ENCODE measurements at regions not wholly inside any gene's neighbourhood (a gene's known extent, or its start where the extent isn't known, plus 50 kb on each side); places are given as distances from the start of the nearest gene placed in this dataset.

DNA sequence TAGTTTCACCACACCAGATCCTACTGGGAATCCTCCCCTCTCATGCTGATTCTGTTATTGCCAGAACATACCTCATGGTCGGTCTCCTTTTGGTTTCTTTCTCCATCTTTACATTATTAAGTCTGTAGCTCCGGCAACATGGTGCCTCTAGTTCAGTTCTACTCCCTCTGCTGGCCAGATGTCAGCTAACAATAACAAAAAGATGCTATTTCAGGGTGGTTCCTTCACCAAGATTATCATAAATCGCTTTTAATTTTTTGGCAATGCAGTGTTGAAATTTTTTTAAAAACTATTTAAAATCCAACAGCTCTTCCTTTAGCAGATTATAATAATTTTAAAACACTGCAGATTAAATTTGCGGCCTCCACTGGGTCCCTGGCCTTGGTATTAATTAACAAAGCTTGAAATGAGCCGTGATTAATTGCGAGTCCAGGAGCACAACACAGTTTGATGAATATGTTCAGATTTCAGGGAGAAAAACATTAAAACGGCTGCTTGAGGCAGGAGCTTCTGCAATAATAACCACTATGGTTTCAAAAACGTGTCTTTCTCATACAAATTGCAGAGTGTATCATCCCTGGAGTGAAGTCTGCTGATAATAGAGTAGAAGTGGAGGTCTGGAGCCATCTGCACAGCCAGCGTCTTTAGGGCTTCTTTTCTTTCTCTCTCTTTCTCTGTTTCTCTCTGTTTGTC is 492.9 kb upstream of the KIRREL3 start:
- H3K27me3 ChIP-seq (ENCODE audit: control insufficient read depth, insufficient read depth, low read length): no peaks in the 10 kb centered on the region
- H3K9me3 ChIP-seq (ENCODE audit: control insufficient read depth, low read length): peaks cover 4% of the 10 kb centered on the region
- H3K4me3 ChIP-seq (ENCODE audit: low read length): no peak overlapping the region
- no peaks in the 10 kb centered on the region for H3K4me1 ChIP-seq (ENCODE audit: control insufficient read depth, insufficient read depth, low read length)
- H3K9ac ChIP-seq (ENCODE audit: low read length): no peak overlapping the region
- no peaks in the 10 kb centered on the region for H3K36me3 ChIP-seq (ENCODE audit: control insufficient read depth, insufficient read depth, low read length)

DNA sequence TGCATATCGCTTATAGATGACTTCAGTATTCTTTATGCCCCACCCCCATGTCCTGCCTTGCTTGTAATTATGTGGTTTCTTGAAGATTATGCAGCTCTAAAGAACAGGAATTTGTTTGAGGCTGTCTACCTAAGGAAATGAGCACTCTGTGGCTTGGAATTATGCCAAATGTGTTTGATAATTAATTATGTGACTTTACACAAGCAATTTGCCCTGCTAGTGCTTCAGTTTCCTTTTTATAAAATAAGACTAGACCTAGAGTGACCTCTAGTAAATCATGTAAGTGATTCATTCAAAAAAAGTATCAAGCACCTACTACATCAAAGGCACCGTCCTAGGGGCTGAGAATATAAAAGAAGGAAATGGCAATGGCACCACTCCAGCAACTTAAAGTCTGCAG is 491.5 kb upstream of the KIRREL3 start:
- Histone ChIP-seq H3K27me3 (ENCODE audit: control insufficient read depth, insufficient read depth, low read length) (no peaks in the 10 kb centered on the region), H3K9ac (ENCODE audit: low read length) (no peak overlapping the region), H3K36me3 (ENCODE audit: control insufficient read depth, insufficient read depth, low read length) (no peaks in the 10 kb centered on the region), H3K4me1 (ENCODE audit: control insufficient read depth, insufficient read depth, low read length) (no peaks in the 10 kb centered on the region), H3K9me3 (ENCODE audit: control insufficient read depth, low read length) (peaks cover 4% of the 10 kb centered on the region), H3K4me3 (ENCODE audit: low read length) (no peak overlapping the region)

DNA sequence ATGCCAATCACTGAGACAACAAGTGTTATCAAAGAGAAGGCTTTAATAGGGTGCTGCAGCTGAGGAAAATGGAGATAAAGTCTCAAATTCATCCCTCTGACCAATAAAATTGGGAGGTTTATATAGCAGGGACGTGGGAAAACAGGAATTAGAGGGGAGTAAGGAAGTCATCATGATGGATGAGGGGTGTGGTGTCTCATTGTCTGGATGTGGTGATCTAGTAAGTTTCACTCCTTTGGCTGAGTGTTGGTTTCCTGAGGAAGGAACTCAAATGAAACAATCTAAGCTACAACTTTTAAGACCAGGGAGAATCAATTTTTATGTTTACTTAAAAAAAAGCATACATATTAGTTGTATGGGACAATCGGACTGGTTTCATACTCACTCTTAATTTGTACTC is 491.0 kb upstream of the KIRREL3 start:
- H3K36me3 ChIP-seq (ENCODE audit: control insufficient read depth, insufficient read depth, low read length): no peaks in the 10 kb centered on the region
- H3K27me3 ChIP-seq (ENCODE audit: control insufficient read depth, insufficient read depth, low read length): no peaks in the 10 kb centered on the region
- no peaks in the 10 kb centered on the region for H3K4me1 ChIP-seq (ENCODE audit: control insufficient read depth, insufficient read depth, low read length)
- no peak overlapping the region for H3K4me3 ChIP-seq (ENCODE audit: low read length)
- H3K9ac ChIP-seq (ENCODE audit: low read length): no peak overlapping the region
- H3K9me3 ChIP-seq (ENCODE audit: control insufficient read depth, low read length): peaks cover 4% of the 10 kb centered on the region

DNA sequence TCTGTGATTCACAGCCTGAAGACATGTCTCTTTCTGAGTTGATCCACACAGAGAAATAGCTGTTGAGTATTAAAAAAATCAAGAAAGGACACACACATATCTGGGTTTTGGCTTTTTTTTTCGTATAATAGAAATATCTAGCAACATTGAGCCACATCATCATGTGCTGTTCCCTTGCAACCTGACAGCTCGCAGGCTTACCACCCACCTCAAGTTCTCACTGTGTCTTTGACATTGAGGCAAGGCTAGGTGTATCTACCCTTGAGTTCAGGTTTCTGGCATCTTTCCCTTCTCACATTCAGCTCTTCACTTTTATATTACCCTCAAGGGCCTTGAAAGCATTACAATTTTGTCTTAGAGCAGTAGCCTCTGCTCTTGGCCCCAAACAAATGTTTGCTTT is 490.3 kb upstream of the KIRREL3 start:
- no peak overlapping the region for H3K4me3 ChIP-seq (ENCODE audit: low read length)
- H3K9me3 ChIP-seq (ENCODE audit: control insufficient read depth, low read length): peaks cover 4% of the 10 kb centered on the region
- no peaks in the 10 kb centered on the region for H3K36me3 ChIP-seq (ENCODE audit: control insufficient read depth, insufficient read depth, low read length)
- no peak overlapping the region for H3K9ac ChIP-seq (ENCODE audit: low read length)
- no peaks in the 10 kb centered on the region for H3K27me3 ChIP-seq (ENCODE audit: control insufficient read depth, insufficient read depth, low read length)
- no peaks in the 10 kb centered on the region for H3K4me1 ChIP-seq (ENCODE audit: control insufficient read depth, insufficient read depth, low read length)

DNA sequence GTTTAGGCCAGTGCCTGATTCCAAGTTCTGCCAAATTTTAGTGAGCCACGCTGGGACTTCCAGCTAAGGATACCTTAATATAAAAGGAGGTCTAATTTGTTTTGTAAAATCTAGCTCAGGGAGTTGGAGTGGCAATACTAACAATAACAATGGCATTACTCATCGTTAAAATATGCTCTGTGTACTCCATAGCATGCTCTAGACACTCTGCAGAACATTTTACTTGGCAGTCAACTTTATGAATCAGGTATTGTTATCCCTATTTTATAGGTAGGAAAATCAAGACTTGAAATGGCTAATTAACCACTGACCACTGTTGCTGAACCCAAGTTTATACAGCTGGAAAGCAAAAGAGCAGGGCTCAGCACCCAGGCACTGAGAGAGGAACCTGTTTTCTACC is 485.0 kb upstream of the KIRREL3 start:
- no peak overlapping the region for H3K4me3 ChIP-seq (ENCODE audit: low read length)
- no peaks in the 10 kb centered on the region for H3K4me1 ChIP-seq (ENCODE audit: control insufficient read depth, insufficient read depth, low read length)
- H3K9me3 ChIP-seq (ENCODE audit: control insufficient read depth, low read length): peaks cover 4% of the 10 kb centered on the region
- no peaks in the 10 kb centered on the region for H3K36me3 ChIP-seq (ENCODE audit: control insufficient read depth, insufficient read depth, low read length)
- H3K27me3 ChIP-seq (ENCODE audit: control insufficient read depth, insufficient read depth, low read length): no peaks in the 10 kb centered on the region
- H3K9ac ChIP-seq (ENCODE audit: low read length): no peak overlapping the region

DNA sequence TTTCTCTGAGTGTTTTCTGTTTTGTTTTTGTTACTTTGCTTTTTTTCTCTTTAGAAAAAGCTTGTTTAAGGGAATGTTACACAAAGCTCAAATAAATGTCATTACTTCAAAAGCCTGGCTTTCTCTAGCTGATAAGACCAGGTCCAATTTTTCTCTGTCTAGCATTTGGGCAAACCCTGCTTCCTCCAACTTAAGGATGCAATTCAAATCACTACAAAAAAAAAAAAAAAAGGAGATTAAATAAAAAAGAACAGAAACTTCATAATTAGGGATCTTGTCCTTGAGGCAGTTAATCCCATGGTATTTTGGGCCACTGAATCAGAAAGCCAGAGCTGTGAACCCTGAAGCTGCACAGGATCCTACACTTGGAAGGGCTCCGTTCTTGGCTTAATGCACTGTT is 480.8 kb upstream of the KIRREL3 start:
- Histone ChIP-seq H3K4me3 (ENCODE audit: low read length) (no peak overlapping the region), H3K9me3 (ENCODE audit: control insufficient read depth, low read length) (no peaks in the 10 kb centered on the region), H3K36me3 (ENCODE audit: control insufficient read depth, insufficient read depth, low read length) (no peaks in the 10 kb centered on the region), H3K4me1 (ENCODE audit: control insufficient read depth, insufficient read depth, low read length) (no peaks in the 10 kb centered on the region), H3K9ac (ENCODE audit: low read length) (no peak overlapping the region), H3K27me3 (ENCODE audit: control insufficient read depth, insufficient read depth, low read length) (no peaks in the 10 kb centered on the region)

DNA sequence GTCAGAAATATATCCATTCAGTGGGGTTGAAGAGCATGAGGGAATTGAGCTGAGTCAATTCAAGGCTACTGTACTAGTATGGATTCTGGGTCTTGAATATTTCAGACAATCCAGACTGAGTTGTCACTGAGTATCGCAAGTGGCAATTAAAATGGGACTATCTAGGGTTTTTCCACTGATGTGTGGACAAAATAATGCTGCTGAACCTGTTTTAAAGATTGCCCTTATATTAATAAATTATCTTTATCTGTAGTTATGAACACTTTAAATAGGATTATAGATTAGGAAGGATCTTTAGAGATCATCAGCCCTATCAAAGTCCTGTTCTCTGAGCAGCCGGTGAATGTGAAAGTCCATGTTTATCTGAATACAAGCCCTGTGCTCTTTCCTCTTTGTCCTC is 478.3 kb upstream of the KIRREL3 start:
- Histone ChIP-seq H3K27me3 (ENCODE audit: control insufficient read depth, insufficient read depth, low read length) (no peaks in the 10 kb centered on the region), H3K9ac (ENCODE audit: low read length) (no peak overlapping the region), H3K4me1 (ENCODE audit: control insufficient read depth, insufficient read depth, low read length) (no peaks in the 10 kb centered on the region), H3K9me3 (ENCODE audit: control insufficient read depth, low read length) (no peaks in the 10 kb centered on the region), H3K4me3 (ENCODE audit: low read length) (no peak overlapping the region), H3K36me3 (ENCODE audit: control insufficient read depth, insufficient read depth, low read length) (no peaks in the 10 kb centered on the region)

DNA sequence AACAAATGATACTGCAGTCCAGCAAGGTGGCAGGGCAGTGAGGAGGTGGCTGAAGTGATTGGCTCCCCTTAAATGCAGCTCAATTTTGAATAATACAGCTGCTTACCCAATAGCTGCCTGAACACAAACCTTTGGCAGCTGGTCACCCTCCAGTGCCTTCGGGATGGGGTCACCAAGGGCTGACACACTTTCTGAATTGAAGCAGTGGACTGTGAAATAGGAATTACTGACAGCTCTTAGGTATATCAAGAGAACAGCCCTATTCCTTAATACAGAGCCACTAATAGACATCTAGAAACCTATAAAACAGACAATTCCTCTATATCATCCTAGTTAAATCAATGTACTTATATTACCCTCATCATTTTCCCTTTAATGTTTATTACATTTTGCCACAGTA is 474.2 kb upstream of the KIRREL3 start:
- H3K27me3 ChIP-seq (ENCODE audit: control insufficient read depth, insufficient read depth, low read length): no peaks in the 10 kb centered on the region
- H3K36me3 ChIP-seq (ENCODE audit: control insufficient read depth, insufficient read depth, low read length): no peaks in the 10 kb centered on the region
- no peak overlapping the region for H3K9ac ChIP-seq (ENCODE audit: low read length)
- H3K9me3 ChIP-seq (ENCODE audit: control insufficient read depth, low read length): no peaks in the 10 kb centered on the region
- H3K4me1 ChIP-seq (ENCODE audit: control insufficient read depth, insufficient read depth, low read length): no peaks in the 10 kb centered on the region
- H3K4me3 ChIP-seq (ENCODE audit: low read length): no peak overlapping the region

DNA sequence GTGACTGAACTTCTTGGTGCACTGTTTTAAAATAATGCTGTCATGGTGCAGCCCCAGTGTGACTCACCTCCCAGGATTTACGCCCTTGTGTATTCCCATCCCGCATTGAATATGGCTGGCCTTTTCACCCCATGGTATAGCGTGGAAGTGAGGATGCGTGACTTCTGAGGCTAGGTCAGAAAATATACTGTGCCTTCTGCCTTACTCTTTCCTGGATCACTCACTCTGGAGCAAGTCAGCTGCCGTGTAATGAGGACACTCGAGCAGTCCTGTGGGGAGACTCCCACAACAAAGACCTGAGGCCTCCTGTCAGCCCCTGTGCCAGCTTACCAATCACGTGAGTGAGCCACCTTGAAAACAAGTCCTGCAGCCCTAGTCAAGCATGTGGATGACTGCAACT is 471.9 kb upstream of the KIRREL3 start:
- Histone ChIP-seq H3K4me1 (ENCODE audit: control insufficient read depth, insufficient read depth, low read length) (no peaks in the 10 kb centered on the region), H3K9ac (ENCODE audit: low read length) (no peak overlapping the region), H3K9me3 (ENCODE audit: control insufficient read depth, low read length) (no peaks in the 10 kb centered on the region), H3K36me3 (ENCODE audit: control insufficient read depth, insufficient read depth, low read length) (no peaks in the 10 kb centered on the region), H3K4me3 (ENCODE audit: low read length) (no peak overlapping the region), H3K27me3 (ENCODE audit: control insufficient read depth, insufficient read depth, low read length) (no peaks in the 10 kb centered on the region)

DNA sequence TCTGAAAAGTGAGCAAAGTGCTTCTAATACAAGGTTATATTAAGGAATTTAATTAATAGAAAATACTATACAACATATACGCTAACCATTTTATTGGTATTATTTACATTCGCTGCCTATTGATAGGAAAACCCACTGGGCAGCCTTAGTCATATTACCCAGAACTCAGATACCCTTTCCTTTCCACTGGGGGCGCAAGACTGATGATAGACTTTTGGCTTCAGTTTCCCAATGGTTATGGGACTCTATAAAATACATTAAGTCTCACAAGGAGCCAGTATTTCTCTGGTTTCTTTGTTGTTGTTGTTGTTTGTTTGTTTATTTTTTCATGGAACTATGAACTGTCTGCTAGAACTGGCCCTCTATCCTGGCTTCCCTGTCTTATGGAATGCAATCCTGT is 471.1 kb upstream of the KIRREL3 start:
- no peak overlapping the region for H3K4me3 ChIP-seq (ENCODE audit: low read length)
- H3K9ac ChIP-seq (ENCODE audit: low read length): no peak overlapping the region
- no peaks in the 10 kb centered on the region for H3K4me1 ChIP-seq (ENCODE audit: control insufficient read depth, insufficient read depth, low read length)
- H3K27me3 ChIP-seq (ENCODE audit: control insufficient read depth, insufficient read depth, low read length): no peaks in the 10 kb centered on the region
- H3K9me3 ChIP-seq (ENCODE audit: control insufficient read depth, low read length): no peaks in the 10 kb centered on the region
- no peaks in the 10 kb centered on the region for H3K36me3 ChIP-seq (ENCODE audit: control insufficient read depth, insufficient read depth, low read length)

DNA sequence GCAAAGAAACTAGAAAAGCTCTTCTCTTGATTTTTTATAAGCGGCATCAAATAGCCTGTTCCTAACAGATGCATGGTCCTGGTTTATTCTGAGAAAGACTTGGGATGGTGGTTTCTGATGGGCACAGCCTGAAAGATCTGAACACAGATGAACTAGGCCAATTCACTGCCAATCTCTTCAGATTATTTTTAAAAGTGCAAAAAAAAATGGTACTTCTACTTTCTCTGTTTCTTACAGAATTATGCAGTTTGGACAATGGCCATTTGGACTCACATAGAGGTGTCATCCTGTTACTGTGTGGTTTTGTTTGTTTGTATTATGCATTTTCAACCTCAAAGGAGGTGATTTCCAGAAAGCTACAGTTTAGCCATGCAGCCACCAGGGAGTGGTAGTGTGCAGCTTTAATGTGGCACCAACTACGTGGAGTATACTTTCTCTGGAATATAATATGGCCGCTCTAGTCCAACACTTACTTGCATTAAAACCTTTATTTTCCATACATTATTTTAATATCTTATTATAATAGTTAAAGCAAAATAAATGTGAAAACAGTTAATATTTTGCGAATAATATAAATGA is 469.8 kb upstream of the KIRREL3 start:
- Histone ChIP-seq H3K36me3 (ENCODE audit: control insufficient read depth, insufficient read depth, low read length) (no peaks in the 10 kb centered on the region), H3K4me3 (ENCODE audit: low read length) (no peak overlapping the region), H3K27me3 (ENCODE audit: control insufficient read depth, insufficient read depth, low read length) (no peaks in the 10 kb centered on the region), H3K9me3 (ENCODE audit: control insufficient read depth, low read length) (no peaks in the 10 kb centered on the region), H3K9ac (ENCODE audit: low read length) (no peak overlapping the region), H3K4me1 (ENCODE audit: control insufficient read depth, insufficient read depth, low read length) (no peaks in the 10 kb centered on the region)

DNA sequence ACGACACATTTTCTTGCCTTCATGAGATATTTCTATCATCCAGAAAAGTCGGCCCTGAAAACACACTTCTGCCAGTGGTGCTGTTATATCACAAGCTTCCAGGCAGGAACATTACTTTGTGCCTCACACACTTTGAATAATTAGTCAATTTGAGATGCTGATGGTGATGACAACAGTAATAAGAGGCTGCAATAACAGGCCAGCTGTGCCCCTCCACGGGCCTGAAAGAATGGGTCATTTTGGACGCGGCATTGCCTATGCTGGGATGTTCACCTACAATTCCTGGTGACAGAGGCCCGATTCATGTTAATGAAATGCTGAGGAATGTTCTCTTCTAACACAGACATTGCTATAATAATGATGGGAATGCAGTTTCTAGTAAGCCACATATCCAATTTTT is 463.8 kb upstream of the KIRREL3 start:
- Histone ChIP-seq H3K27me3 (ENCODE audit: control insufficient read depth, insufficient read depth, low read length) (no peaks in the 10 kb centered on the region), H3K4me3 (ENCODE audit: low read length) (no peak overlapping the region), H3K9me3 (ENCODE audit: control insufficient read depth, low read length) (no peaks in the 10 kb centered on the region), H3K36me3 (ENCODE audit: control insufficient read depth, insufficient read depth, low read length) (no peaks in the 10 kb centered on the region), H3K9ac (ENCODE audit: low read length) (no peak overlapping the region), H3K4me1 (ENCODE audit: control insufficient read depth, insufficient read depth, low read length) (no peaks in the 10 kb centered on the region)

DNA sequence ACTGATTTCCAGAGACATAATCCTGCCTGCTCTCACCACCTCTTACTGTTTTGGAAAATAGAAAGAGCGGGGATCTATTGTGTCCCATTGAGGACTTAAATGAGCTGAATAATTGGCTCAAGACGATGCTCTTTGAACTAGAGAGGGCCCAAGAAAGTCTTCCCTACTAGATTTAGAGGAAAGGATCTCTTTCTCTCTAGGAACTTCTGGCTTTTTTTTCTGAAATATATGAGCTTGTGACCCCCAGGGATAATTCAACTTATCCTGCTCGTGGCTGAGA is 461.4 kb upstream of the KIRREL3 start:
- H3K4me1 ChIP-seq (ENCODE audit: control insufficient read depth, insufficient read depth, low read length): no peaks in the 10 kb centered on the region
- no peaks in the 10 kb centered on the region for H3K36me3 ChIP-seq (ENCODE audit: control insufficient read depth, insufficient read depth, low read length)
- H3K27me3 ChIP-seq (ENCODE audit: control insufficient read depth, insufficient read depth, low read length): no peaks in the 10 kb centered on the region
- H3K9ac ChIP-seq (ENCODE audit: low read length): no peak overlapping the region
- H3K4me3 ChIP-seq (ENCODE audit: low read length): no peak overlapping the region
- no peaks in the 10 kb centered on the region for H3K9me3 ChIP-seq (ENCODE audit: control insufficient read depth, low read length)
